HG02610 (cell line): ENCODE measurements at regions not wholly inside any gene's neighbourhood (a gene's known extent, or its start where the extent isn't known, plus 50 kb on each side); places are given as distances from the start of the nearest gene placed in this dataset.

ENCODE experiments used
- ATAC-seq: cut with Tn5 transposase; IDR thresholded peaks from one replicate; pipeline ENCODE4 v1.9.1; 2021; ENCODE audit warnings: mild to moderate bottlenecking, moderate library complexity; ENCODE audit not compliant: unreplicated experiment

DNA sequence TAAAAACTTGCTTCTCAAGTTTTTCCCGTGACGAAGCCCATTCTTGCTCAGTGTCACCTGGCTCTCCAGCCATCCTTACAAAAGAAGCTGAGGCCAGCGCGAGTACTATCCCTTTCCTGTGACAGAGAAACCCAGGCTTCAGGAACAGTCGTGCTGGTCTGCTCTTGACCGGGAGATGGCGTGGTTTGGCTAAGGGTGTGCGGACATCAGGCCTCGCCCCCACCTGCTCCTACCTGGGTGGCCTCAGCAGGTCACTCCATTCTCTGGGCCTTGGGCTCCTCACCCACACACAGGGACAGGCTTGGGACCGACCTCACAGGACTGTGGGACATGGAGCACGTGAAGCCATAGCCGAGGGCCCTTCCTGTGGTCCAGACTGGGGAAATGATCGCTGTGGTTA lies 75.2 kb upstream of the CIBAR2 start:
- no peak for ATAC-seq

DNA sequence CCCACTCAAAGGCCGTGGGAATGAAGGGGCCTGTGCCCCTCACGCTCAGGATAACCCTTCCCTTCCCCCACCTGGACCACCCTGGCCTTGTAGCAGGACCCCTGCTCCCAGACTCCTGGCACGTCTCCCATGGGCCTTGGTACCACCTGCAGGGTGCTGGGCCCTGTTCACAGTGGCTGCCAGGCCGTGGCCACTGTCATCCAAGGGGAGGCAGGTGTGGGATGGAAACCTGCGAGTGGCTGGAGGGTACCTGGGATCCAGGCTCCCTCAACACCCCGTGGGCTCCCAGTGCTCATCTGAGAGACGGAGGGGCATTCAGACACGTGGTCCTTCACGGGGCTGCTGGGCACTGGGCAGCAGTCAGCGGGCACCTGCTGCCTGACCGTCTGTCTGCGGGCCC lies 75.6 kb upstream of the CIBAR2 start:
- ATAC-seq, result no peak

DNA sequence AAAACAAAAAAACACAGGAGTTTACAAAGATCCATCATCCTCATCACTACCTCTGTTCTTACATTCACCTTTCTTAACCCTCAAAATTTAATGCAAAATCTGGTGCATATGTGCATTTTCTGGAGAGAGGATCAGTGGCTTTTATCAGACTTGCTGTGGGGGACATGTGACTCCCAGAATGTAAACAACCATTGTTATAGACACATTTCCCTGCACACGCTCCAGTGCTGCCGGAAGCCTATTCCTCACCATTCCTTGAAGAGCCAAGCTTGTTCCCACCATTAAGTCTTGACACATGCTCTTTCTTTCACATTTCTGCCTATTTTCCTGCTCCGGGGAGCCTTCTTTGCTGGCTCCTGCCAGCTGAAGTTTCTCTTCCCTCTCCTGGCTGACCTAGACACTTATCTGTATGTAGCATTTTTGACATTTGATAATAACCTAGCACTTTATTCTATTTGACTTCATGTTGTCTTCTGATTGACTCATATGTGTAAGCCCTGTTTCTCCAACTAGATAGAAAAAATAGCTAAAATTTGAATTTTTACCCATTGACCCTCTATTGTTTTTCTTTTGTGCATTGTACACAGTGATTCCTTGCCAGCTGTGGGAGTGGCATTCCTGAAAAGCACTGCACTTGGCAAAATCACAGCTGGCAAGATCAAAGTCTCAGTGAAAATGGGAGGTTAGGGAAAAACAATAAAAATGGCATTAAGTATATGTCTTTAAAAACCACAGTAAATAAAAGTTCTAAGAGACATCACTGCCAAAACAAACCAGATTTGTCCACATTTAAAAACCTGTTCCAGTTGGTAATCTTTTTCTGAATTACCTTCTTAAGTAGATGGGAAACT lies 76.8 kb upstream of the CIBAR2 start:
- no peak for ATAC-seq

DNA sequence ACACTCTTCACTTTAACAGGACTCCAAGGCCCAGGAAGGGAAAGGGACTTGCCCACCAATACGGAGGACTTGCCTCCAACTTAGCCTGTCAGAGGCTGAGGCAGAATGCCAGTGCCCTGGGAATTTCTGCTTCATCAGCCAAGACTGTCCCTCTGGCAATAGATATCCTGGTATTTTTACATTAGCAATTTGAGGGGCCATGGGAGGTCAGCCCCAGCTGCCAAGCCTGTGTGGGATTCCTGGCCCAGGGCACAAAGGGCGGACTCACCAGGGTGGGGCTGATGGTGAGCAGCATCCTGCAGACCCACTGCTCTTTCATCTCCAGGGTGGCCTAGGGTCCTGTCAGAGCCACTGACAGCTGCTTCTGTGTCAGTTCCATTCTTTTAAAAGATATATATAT lies 78.3 kb upstream of the CIBAR2 start:
- ATAC-seq, result no peak

DNA sequence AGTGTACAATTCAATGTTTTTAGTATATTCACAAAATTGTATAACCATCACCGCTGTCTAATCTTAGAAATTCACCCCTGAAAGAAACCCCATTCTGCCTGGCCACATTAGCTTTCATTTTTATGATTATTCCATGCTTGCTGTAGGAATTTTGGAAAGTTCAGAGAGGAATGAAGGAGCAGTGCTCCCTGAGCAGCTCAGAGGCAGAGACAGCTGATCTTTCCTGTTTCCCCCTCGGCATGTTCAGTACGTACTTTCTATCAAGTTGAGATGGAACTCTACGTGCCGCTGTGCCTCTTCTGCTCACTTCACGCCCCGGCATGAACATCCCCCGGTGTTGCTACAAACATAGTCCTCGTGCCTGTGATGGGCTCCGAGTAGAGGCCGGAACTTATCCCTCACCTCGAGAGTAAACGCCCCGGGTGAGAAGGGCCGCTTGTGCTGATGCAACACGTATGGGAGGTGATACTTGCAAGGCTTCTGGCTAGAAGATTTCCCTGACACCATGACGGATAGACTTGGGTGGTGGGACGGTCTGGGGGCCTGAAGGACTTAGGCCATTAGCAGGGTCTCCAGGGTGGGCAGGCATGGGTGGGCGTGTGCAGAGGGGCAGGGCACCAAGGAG lies 79.2 kb upstream of the CIBAR2 start:
- ATAC-seq, result no peak

DNA sequence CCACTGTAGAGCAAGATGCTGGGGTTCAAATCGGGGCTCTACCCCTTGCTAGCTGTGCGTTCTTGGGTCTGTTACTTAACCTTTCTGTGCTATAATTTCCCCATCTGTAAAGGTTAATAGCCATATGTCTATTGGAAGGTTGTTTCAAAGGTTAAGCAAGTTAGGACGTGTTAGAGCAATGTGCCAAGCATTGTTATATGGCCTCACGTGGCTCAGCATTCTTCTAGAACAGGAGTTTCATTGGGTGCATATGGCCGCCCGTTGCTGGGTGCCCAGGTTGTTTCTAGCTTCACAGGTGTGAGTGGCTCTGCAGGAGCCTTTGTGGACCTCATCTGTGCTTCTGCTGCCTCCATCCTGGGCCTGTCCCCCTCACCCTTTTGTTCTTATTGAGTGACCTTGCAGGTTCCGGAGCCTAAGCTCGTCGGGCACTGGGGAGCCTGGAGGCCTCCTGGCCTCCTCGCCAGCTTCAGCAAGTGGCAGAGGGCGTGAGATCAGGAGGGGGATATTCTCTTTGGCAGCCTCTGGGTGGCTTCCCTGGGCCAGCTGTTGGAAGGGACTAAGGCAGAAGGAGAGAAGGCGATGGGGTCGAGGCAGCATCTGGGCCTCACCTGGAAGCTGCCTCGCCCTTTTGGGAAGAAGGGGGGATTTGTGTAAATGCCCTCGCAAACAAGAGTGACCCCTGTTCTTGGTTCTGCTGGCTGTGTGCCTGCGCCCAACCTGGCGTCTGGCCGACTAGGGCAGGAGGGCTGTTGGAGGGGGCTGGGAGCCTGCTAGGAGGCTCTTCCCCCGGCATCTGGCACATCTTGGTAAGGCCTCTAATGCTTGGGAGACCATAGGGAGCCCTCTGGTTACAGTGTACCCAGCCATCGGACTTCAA lies 80.2 kb upstream of the CIBAR2 start:
- no peak for ATAC-seq

DNA sequence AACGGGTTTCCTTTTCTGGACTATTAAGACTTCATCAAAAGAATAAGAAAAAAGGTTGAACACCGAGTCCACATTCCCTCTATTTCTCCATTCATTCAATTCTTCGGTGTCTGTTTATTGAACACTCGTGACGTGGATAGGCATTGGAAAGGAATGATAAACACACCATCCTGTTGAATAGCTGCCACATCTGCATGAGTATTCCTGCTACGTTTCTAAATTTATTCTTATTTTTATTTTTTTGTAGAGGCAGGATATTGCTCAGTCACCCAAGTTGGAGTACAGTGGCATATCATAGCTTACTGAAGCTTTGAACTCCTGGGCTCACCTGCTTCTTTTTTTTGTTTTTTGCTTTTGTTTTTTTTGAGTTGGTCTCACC lies 80.8 kb upstream of the CIBAR2 start:
- ATAC-seq, result no peak

DNA sequence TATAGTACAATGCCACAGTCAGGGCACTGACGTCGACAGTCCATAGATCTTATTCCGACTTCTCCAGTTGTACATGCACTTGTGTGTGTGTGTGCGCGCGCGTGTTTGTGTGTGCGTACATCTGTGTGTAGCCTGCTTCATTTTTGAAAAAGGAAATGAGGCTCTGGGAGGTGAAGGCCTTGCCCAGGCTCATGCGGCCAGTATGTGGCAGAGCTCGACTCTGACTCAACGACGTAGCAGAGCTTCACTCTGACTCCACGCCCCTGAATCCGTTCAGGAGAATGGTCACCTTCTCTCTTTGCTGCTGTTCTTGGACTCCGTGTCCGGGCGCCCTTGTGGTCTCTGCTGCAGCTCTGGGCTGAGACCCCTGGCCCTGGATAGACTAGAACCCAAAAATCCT lies 81.6 kb upstream of the CIBAR2 start:
- no peak for ATAC-seq

DNA sequence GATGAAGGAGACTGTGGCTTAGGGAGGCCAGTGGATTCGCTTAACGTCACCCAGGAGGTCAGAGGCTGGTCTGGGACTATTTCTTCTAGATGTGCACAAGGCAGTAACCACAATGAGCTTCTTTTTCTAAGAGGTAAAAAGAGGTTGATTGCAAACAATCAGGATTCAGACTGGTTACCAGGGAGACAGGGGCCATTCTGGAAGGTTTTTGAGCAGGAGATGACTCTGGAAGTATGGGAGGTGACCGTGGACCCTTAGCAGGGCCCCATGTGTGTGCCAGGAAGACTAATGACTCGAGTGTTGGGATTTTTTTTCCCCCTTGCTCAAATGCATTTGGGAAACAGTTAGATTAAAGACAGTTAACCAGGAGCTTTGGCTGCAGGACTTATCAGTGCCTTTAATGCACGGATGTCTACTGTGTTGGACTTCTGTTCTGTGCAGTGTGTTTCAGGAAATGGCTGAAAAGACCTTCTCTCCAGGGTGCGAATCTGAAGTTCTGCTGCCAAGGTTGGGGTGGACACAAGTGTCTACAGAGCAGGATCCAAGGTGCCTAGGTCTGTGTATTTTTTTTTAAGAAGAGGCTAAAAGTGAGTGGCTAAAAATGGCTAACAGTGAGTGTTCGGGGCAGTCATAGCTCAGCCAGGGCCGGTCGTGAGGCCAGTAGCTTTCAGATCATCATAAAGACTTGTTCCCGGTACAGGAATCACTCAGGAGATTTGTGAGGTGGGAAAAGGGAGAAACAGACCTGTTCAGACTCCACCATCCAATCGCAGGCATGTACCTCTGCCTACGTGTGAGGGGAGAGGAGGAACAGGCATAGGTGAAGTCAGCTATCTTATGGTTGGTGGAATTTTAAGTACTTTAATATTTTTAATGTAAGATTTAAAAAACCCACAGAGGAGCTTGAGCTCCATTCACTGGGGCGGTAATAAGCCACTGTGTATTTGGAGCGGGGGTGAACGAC lies 82.3 kb upstream of the CIBAR2 start:
- no peak for ATAC-seq

DNA sequence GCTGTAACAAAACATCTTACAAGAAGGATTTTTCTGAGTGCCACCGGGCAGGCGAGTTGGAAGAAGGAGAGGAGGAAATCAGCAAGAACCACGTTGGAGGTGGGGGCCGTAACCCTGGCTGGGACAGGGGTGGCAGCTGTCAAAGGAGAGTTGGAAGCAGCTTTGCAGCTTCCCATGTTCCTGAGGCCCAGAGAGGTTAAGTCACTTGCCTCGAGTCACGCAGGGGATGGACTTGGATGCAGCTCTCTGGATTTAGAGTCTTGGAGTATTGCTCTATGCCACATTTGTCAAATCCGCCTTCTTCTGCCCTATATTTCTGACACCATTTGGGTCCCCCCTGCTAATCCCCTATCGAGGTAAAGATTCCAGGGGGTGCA lies 83.0 kb upstream of the CIBAR2 start:
- no peak for ATAC-seq

DNA sequence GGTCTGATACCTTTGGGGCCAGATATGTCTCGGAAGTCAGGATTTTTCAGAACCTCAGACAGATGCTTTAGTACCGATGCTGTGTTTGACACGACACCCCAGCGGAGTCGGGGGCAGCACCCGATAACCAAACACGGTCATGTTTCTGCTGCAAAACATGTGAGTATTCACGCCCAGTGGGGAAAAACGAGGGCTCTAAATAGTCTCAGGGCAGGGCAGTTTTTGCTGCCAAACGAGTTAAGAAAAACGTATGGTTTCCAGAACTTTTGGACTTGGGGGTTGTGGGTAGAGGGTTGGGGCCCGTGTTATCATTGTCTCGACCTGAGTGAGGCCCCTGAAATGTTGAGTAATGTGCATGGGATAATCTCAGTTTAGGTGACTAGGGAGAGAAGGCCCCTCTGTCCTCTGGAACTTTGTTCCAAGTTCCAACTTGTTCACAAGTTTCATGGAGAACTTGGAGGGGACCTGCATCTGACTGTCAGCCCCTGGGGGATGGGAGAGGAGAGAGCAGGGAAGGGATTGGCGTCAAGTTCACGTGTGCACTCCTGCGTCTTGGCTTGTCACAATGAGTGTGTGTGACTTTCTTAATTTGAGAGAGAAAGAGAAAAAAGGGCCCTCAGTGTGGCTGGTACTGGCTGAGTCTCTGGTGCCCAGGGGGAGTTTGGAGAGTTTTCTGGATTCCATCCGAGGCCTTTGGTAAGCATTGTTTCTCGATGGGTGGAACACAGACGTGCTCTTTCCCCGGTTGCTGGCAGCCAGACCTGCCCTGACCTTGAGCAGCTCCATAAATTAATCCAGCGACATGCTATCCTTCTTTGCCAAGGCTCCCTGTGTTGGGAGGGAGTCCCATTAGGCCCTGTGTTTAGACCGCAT lies 83.9 kb upstream of the CIBAR2 start:
- ATAC-seq, result no peak

DNA sequence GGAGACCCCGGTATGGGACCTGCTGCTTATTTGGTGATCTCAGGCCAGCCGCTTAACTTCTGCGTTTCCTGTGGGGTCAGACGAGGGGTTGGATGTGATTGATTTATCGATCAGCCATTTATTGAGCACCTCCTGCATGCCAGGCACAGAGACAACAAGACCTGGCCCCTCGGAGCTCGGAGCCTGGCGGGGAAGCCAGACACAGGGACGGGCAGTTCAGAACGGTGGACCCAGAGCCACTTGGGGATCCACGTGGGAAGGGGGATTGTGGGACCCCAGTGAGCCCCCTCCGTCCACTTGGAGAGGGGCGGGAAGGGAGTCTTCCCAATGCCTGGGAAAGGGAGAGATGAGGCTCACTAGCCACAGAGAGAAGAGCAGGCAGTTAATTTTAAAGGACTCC lies 84.7 kb upstream of the CIBAR2 start:
- no peak for ATAC-seq

DNA sequence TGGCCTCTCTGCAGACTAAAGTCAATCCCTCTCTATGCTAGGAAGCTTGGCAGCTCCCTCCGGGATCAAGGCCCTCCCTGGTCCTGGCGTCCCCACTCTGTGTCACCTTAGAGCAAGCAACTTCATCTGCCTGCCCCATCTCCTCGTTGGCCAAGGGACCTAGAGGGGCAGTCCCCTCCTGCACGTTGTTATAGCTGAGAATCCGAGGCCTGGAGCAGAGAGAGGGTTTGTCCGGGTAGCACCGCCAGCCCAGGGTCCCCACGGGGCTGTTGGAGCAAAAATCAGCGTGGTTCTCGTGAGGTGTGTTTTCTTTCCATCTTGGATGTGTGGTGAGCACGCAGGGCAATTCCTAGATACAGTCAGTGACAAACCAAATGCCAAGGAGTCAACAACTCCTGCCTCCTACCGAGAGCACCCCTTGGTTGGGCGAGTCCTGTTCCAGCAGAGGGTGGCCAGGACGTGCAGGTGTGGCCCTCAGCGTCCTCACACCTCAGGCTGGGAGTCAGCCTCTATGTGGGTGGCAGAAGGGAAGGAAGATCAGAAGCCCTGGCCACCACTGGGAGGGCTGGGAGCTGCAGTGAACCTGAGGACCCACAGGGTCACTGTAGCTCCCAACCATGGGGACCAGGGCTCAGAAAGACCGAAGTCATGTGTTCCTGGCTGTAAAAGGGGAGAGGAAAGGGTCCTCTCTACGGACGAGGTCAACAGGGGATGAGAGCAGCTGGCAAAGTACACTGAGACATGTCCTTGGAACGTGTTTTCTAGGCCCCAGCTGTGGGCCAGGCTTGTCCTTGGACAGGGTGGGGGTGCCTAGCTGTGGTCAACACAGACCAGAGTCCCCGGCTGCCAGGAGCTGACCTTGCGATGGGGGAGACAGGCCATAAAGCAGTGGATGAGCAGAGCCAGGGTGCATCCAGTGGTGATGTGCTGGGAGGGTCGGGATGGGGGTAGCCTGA lies 85.6 kb upstream of the CIBAR2 start:
- no peak for ATAC-seq

DNA sequence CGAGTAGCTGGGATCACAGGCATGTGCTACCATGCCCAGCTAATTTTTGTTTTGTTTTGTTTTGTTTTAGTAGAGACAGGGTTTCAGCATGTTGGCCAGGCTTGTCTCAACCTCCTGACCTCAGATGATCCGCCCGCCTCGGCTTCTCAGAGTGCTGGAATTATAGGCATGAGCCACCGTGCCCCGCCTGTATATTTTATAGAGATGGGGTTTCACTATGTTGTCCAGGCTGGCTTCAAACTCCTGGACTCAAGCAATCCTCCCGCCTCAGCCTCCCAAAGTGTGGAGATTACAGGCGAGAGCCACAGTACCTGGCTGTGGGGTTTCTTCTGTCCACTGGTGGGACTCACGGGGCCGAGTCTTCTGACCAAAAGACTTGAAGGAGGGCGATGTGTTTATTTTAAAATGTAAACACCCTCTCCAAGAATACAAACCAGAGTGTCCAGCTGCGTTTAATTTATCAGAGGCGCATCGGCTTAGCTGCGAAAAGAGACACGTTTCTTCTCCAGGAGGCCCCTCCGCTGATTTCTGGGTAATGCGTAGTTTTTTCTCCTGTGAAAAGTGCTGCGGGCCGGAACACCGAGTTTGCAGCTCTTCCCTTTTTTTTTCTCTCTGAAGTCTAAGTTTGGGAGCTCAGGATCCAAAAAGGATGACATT lies 86.9 kb upstream of the CIBAR2 start:
- ATAC-seq, result no peak

DNA sequence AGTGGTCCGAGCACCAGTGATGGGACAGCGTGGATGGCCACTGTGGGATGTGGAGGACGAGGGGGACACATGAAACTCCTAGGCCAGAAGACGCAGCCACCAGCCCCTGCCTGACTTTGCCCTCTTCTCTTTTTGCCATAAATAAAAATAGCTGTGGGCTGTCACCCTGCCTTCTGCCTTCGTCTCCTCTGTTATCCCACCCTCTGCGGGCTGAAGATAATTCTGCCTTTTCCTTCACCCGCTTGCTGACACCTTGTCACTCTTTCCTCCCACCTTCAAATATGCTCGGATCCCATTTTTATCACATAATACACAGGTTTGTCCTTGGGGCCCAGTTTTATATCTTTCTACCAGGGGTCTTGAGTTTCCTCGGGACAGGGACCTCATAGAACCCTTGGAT lies 87.6 kb upstream of the CIBAR2 start:
- ATAC-seq, result no peak

DNA sequence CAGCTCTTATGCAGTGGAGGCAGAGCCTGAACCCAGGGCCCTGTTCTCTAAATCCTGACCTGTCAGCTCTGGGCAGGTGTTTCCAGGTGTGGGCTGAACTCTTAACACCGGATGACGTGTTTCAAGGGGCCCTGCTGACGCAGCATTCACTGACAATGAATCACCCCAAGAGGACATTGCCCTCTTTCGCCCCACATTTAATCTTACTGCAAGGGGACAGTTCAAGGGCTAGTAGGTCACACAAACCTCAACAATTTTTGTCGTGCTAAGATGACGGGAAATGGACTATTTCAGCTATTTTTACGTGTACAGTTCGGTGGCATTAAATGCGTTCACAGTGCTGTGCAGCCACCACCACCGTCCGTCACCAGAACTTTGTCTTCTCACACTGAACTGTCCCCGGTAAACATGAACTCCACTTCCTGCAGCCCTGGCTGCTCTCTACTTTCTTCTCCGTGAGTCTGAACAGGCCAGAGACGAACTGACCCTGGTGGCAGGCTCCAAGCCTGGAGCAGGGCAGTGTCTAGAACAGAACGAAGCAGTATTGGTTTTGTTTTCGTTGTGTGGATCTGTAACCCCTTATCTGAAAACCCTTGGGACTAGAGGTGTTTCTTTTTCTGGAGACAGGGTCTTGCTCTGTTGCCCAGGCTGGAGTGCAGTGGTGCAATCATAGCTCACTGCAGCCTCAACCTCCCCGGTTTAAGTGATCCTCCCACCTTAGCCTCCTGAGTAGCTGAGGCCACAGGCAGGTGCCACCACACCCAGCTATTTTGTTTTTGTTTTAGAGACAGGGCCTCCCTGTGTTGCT lies 88.4 kb upstream of the CIBAR2 start:
- no peak for ATAC-seq

DNA sequence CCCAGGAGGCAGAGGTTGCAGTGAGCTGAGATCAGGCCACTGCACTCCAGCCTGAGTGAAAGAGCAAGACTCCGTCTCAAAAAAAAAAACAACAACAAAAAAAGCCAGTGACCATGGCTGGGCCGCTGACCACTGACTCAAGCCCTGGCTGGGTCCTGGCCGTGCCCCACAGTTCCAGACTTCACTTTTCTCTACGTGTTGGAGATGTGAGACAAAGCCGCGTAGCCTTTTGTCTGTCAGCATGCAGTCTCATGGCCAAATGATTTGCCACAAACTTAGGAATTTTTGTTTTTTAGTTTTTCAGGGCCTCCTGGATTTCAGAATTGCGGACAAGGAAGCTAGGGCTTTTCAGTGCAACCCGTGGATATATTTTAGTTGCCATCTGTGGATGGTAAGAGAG lies 89.3 kb upstream of the CIBAR2 start:
- no peak for ATAC-seq
